Fibroblast of villous mesenchyme (primary cell): ENCODE measurements at regions not wholly inside any gene's neighbourhood (a gene's known extent, or its start where the extent isn't known, plus 50 kb on each side); places are given as distances from the start of the nearest gene placed in this dataset.

Experiments
- DNase-seq: peaks from one replicate; pipeline ENCODE4 v3.0.0-alpha.2; 2010; ENCODE audit warnings: low read depth
- H3K4me3 ChIP-seq: 2 replicates; pipeline ENCODE4 v1.5.1; 2011; ENCODE audit warnings: low read depth, mild to moderate bottlenecking, low read length
- TF ChIP-seq, protein P1 (sequence below): IDR thresholded peaks from 2 replicates; pipeline ENCODE4 v1.5.1; 2012; ENCODE audit warnings: low read depth, mild to moderate bottlenecking, low read length; ENCODE audit not compliant: insufficient read depth

DNA sequence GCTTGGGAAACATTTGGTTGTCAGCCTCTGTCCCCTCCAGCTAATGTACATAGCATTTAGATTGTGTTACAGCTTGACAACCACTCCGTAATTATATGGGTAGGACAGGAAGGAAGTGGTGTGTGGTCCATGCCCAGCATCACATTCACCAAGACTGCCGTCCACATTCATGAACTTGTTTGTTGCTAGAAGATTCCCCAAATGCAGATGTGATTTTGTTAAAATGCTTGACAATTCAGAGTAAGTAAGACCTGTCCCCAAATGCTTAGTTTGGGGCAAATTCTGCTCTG lies 1482.7 kb downstream of the TBC1D22A start:
- TF ChIP-seq, protein P1, sequence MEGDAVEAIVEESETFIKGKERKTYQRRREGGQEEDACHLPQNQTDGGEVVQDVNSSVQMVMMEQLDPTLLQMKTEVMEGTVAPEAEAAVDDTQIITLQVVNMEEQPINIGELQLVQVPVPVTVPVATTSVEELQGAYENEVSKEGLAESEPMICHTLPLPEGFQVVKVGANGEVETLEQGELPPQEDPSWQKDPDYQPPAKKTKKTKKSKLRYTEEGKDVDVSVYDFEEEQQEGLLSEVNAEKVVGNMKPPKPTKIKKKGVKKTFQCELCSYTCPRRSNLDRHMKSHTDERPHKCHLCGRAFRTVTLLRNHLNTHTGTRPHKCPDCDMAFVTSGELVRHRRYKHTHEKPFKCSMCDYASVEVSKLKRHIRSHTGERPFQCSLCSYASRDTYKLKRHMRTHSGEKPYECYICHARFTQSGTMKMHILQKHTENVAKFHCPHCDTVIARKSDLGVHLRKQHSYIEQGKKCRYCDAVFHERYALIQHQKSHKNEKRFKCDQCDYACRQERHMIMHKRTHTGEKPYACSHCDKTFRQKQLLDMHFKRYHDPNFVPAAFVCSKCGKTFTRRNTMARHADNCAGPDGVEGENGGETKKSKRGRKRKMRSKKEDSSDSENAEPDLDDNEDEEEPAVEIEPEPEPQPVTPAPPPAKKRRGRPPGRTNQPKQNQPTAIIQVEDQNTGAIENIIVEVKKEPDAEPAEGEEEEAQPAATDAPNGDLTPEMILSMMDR = no peak
- no peak for DNase-seq
- H3K4me3 ChIP-seq = no peak overlapping the region

DNA sequence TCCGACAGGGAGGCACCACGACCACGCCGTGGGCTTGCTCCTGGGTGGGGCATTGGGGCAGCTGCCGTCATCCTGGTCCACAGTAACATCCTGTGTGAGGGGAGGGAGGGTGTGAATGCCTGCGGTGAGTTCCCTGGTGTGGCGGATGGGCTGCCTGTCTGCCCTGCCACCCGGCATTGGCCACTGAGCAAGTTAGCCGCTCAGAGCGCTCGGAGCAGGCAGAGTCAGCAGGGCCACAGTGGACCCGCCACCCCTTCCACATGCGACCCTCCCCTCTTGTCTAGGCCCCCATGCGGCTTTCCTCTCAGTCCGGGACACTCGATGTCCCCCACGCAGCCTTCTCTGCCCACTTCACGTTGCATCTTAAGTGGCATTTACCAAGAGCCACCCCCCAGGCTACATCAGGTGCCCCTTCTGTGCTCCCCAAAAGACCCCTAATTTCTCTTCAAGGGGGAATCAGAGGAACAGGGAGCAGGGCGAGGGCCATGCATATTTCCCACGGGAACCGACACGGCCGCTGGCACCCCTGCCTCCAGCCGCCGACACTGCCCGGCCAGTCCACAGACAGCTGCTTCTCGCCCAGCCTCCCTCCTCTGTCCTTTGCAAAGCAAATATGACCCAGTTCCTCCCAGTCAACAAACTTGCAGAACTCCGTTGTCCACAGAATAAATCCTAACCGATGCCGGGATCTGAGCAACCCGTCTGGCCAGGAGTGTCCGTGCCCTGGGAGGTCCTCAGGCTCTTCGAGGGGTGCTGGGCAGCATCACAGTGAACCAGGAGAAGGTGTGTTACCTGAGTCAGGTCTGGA lies 1482.1 kb downstream of the TBC1D22A start:
- no peak for DNase-seq
- TF ChIP-seq, protein P1 = no peak
- no peak overlapping the region for H3K4me3 ChIP-seq

DNA sequence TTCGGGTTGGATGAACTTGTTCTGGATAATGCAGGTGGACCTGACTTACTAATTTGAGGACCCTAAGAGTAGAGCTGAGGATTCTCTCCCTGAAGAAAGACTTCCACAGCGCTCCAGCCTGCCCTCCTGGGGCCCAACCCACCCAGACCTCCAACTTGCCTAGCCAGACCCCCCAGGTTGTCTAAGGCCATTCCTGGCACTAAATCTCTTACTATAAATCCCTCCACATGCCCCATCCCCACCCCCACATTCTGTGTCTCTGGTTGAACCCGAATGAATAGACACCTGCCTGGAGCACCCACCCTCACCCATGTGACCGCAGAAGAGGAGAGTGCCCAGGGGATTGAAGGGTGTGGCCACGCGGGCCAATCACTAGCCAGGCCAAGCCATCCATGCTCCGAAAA lies 1480.0 kb downstream of the TBC1D22A start:
- H3K4me3 ChIP-seq = no peak overlapping the region
- TF ChIP-seq, protein P1 = no peak
- no peak for DNase-seq

DNA sequence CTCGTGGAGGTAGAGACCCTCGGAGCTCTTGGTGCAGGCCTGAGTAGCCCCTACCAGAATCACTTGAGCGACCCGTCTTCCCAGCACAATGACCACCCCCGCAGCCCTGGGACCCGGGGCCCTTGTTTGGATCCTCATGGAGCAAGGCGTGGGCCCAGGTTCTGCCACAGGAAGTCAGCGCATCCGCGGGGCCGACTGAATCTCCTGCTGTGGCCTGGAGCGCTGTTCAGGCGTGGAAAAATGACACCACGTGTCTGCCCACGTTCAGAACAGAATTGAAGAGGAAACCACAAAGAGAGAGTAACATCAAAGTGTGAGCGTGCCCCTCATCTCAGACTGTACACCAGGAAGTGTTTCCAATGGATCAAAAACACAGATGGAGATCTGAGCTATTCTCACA lies 1479.2 kb downstream of the TBC1D22A start:
- TF ChIP-seq, protein P1 = no peak
- no peak for DNase-seq
- no peak overlapping the region for H3K4me3 ChIP-seq

DNA sequence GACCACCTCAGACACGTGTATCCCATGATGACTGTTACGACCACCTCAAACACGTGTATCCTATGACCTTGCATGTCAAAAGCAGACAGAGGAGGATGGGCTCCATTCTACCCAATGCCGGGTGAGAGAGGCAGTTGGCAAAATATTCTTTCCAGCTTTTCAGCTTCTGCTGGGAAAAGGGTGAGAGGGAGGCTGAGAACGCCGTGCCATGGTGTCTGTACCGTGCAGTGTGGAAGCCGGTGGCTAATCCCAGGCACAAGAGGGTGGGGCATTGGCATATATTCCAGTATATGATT lies 1478.4 kb downstream of the TBC1D22A start:
- no peak for DNase-seq
- TF ChIP-seq, protein P1 = no peak
- H3K4me3 ChIP-seq = no peak overlapping the region

DNA sequence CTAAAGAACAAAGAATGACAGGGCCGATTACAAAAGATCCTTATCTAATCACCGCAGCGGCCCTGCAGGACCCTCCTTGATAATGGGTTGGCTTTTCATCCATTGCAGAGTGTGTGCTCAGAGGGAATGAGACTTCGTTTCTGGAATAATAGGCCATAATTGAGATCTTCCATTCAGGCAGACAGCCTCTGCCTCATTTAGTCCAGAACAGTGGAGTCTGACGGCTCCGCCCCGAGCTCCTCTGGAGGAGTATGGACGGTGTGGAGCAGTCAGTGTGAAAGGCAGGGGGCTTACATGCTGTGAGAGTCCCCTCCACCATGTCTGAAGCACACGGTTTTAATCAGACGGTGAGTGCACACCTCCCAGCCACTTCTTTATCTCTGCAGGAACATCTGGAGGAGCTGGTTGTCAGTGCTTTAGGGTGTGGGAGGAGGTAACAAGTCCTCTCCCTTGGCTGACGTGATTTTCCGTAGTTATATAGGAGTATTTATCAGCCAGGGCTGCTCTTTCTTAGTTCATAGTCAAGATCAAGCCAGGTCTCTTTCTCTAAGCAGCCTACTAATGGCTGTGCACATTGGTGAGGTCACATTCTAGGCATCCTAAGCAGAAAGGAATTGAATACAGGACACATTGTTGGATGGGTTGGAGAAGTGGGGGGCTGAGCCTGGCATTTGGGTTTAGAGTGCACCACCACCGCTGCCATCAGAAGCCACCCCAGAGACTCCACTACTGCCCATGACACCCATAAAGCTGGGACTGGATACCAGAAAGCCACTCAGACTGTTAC lies 1477.9 kb downstream of the TBC1D22A start:
- TF ChIP-seq, protein P1 = no peak

More for the DNA sequence above, 1477.9 kb downstream of the TBC1D22A start:
- no peak for DNase-seq
- H3K4me3 ChIP-seq = no peak overlapping the region
